HG03045 (cell line): ENCODE measurements at regions not wholly inside any gene's neighbourhood (a gene's known extent, or its start where the extent isn't known, plus 50 kb on each side); places are given as distances from the start of the nearest gene placed in this dataset.

Source experiments
- ATAC-seq: cut with Tn5 transposase; IDR thresholded peaks from one replicate; pipeline ENCODE4 v1.9.1; 2021; ENCODE audit warnings: mild to moderate bottlenecking, moderate library complexity; ENCODE audit not compliant: unreplicated experiment

- no peak for ATAC-seq
These were observed 99.4 kb upstream of the PARP11 start for GRCh38 chr12:3972576-3972975.

GRCh38 chr12:3968523-3968922, 95.3 kb upstream of the PARP11 start:
- no peak for ATAC-seq

- ATAC-seq: no peak
These were observed 94.5 kb upstream of the PARP11 start for GRCh38 chr12:3967556-3968160.

GRCh38 chr12:3966376-3966775, 93.2 kb upstream of the PARP11 start:
- ATAC-seq: no peak

GRCh38 chr12:3965046-3965445, 91.8 kb upstream of the PARP11 start:
- no peak for ATAC-seq

- no peak for ATAC-seq
These were observed 91.2 kb upstream of the PARP11 start for GRCh38 chr12:3964439-3964838.

GRCh38 chr12:3962631-3963483, 89.7 kb upstream of the PARP11 start:
- ATAC-seq: no peak

- ATAC-seq: no peak
These were observed 88.4 kb upstream of the PARP11 start for GRCh38 chr12:3961591-3961990.

- no peak for ATAC-seq
These were observed 86.8 kb upstream of the PARP11 start for GRCh38 chr12:3959799-3960560.

GRCh38 chr12:3958534-3958933, 85.3 kb upstream of the PARP11 start:
- ATAC-seq: no peak

GRCh38 chr12:3951380-3952135, 78.4 kb upstream of the PARP11 start:
- ATAC-seq: no peak

- no peak for ATAC-seq
These were observed 77.6 kb upstream of the PARP11 start for GRCh38 chr12:3950714-3951320.

- ATAC-seq: no peak
These were observed 74.6 kb upstream of the PARP11 start for GRCh38 chr12:3947781-3948180.

- no peak for ATAC-seq
These were observed 72.5 kb upstream of the PARP11 start for GRCh38 chr12:3945671-3946070.

GRCh38 chr12:3944620-3945019, 71.4 kb upstream of the PARP11 start:
- no peak for ATAC-seq

GRCh38 chr12:3938042-3938544, 64.9 kb upstream of the PARP11 start:
- ATAC-seq: no peak

- ATAC-seq: no peak
These were observed 61.9 kb upstream of the PARP11 start for GRCh38 chr12:3935078-3935477.

GRCh38 chr12:3933819-3934192, 60.6 kb upstream of the PARP11 start:
- no peak for ATAC-seq

- no peak for ATAC-seq
These were observed 60.0 kb upstream of the PARP11 start for GRCh38 chr12:3933074-3933818.

GRCh38 chr12:3931776-3932175, 58.6 kb upstream of the PARP11 start:
- ATAC-seq: no peak
